NCI-H2227 treated with DMSO at 0.1 percent for 48 hours (cell line): ENCODE measurements at regions not wholly inside any gene's neighbourhood (a gene's known extent, or its start where the extent isn't known, plus 50 kb on each side); places are given as distances from the start of the nearest gene placed in this dataset.

Source experiments
- DNase-seq: peaks from one replicate; lab custom pipeline; 2025; lab: John Stamatoyannopoulos, UW

DNA sequence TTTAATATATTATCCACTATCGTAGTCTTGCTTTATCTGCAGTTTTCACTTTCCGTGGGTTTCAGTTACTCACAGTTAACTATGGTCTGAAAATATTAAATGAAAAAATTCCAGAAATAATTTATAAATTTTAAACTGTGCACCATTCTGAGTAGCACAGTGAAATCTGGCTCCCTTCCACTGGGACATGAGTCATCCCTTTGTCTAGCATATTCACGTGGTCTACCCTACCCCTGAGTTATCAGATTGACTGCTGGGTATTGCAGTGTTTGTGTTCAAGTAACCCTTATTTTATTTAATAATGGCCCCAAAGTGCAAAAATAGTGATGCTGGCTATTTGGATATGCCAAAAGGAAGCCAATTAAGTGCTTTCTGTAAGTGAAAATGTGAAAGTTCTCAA, 539.5 kb upstream of the AGTR1 start:
- no peak for DNase-seq

DNA sequence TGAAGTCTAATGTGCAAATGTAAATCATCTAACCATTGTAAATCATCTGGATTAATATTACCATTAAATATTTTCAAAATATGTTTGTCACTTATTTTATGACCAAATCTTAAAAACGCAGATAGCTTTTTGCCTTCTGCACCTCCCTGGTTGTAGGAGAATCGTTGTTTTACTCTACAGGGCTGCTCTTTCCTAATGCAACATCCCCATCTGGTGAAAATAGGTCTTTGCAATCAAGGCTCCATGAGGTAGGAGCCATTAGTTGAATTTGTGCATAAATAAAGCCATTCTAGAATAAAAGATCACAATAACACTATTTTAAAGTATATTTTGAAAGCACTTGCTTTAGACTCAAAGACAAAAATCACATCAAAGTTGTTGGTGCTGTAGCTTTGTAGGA, 535.6 kb upstream of the AGTR1 start:
- no peak for DNase-seq

DNA sequence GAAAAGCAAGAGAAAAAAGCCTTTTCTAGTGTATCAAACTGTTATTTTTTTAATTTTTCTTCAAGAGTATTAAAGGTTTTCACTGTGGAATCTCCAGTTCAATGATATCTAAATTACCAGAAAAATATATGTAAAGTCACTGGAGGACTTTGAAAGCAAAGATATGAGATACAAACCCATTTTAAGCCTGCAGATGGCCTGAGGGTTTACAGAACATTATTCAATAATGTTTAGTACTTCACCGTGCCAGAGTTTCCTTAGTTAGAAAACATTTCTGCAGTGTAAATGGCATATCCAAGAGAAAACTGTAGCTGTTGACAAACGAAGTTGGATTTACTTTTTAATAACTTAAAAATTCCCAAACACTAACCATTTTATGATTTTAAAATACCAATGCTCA, 529.4 kb upstream of the AGTR1 start:
- DNase-seq, result no peak

DNA sequence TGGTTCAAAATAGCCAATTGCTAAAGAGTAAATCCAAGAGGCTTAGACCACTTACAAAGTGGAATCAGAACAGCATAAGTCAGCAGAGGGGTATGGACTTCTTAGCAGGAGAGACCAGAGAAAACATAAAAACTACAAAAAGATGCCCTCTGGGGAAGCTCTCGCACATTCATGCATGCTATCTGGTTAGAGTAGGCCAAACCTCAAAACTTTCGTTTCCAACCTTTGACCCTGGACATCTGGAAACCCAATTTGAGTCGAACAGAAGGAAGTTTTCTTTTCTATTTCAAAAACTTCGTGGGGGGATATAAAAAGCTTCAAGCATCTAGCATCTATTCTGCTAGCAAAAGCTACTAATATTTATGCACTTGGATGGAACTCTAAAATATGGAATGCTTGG, 523.9 kb upstream of the AGTR1 start:
- DNase-seq, result no peak

DNA sequence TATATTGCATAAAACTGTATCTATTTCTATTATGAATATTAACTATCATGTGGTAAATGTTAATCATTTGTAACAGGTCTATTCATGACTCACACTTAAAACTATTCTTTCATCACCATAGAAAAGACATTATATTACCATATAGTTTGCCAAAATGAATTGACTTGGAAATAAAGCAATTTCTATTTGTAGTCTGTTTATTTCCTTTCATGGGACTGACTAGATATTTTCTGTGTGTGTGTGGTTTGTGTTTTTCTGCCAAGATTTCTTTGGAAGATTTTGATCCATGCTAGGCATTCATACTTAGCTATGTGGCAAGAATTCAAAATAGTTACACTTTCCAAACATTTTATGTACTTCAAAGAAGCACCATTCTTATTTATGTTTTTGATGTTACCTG, 522.5 kb upstream of the AGTR1 start:
- DNase-seq, result no peak

DNA sequence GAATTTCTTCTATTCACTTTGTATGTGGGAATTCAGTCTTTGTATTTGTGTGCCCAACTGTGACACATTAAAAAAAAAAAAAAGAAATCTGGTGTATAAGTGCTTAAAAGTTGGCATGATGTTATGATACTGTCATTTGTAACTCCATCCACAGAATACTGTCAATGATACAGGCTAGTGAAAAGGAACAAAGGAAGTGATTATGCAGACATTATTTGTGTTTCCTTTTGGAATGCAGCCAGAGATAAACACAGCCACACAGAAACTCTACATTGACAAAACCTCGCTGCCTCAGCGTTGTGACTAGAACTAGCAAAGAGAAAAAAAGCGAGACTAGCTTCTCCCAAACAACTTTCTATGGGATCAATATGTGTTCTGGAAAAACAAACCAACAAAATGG, 519.2 kb upstream of the AGTR1 start:
- DNase-seq, result no peak

DNA sequence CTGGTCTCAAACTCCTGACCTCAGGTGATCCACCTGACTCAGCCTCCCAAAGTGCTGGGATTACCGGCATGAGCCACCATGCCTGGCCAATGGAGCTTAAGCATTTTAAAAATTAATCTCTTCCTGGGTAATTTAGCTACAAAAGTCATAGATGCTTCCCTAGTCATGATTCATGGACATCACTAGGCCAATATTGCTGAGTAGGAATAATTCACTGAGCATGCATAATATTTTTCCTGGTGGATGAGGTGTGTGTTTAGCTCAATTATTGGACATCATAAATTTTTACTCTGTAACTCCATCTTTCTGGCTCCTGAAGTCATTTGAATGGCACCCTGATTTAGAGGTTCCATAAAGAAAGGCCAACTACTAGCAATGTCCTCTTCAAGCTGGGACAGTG, 512.9 kb upstream of the AGTR1 start:
- DNase-seq, result no peak

DNA sequence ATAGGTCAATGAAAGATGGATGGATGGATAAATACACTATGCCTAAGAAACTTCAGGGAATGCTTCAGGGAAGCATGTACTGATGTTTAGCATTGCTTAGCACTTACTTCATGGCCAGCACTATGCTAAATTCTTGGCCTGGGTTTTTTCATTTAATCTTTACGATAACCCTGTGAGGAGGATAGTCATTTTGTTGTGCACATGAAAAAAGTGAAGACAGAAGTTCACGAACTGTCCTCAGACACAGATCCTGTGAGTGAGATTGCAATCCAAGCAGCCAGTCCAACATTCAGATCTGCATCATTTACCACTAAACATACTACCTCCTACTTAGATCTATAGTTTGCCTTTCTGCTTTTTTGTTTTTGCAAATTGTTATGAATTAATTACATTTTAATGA, 510.8 kb upstream of the AGTR1 start:
- DNase-seq, result no peak

DNA sequence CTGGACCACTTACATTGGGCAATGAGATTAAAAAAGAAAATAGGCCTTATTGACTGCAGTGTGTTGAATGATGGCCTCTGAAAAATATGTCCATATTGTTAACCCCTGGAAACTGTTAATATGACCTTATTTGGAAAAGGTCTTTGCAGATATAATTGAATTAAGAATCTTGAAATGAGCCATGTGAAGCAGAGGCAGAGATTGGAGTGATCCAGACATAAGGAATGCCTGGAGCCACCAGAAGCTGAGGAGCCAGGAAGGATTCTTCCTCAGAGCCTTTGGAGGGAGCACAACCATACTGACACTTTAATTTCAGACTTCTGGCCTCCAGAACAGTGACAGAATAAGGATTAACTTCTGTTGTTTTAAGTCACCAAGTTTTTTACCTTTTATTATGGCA, 510.4 kb upstream of the AGTR1 start:
- DNase-seq, result no peak

DNA sequence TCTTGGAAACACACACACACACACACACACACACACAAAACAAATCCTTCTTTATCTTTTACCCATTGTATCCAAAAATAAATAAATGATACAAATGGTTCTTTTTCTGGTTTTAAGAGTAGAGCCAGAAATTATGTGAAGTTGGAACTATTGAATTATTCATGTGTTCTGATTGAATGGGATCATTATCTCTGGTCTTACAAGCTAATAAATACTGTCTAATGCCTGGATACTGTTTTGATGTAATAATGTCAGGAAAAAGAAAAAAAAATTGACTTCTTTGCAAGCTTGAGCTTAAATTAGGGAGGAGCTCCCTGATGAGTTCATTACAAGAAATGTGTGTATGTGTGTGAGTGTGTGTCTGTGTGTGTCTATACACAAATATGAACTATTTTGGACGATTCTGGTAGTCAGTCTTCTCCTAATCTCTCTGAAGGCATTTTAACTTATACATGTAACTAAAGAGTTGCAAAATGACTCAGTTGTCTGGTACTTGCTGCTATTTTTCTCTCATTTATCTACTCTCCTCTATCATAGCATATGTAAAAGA, 507.2 kb upstream of the AGTR1 start:
- no peak for DNase-seq

DNA sequence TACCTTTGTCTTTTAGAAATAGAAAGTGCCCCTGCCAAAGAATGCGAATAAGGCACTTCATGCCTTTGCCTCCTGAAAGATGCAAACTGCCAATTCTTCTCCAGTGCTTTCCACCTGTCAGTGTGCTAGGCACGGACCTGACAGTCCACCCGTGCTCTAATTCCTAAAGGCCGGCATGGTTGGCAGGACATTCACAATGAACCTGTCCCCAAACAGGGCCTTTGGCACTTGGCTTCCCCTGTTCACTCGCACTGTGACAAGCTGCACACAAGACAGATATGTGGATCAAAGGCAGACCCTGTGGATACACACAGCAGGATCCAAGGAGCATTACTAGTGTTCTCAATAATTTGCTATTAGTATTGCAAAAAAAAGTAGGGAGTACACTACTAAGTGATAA, 505.7 kb upstream of the AGTR1 start:
- DNase-seq, result no peak

DNA sequence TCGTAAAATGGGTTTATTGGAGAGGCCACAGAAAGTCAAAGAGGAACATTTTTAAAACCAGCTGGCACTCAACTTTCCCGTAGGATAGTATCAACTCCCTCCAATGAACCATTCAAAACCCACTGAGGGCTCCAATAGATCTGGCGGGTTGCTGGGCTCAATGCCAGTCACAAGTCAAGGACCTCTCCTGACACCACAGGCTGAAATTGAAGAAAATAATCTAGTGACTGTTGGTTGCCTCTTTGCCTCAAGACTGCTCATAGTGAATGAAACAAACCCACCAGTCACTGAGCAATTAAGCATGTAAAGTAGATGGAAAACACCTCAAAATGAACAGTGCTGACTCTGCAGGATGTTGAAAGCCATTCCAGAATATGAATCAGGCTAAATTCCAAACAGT, 500.6 kb upstream of the AGTR1 start:
- no peak for DNase-seq

DNA sequence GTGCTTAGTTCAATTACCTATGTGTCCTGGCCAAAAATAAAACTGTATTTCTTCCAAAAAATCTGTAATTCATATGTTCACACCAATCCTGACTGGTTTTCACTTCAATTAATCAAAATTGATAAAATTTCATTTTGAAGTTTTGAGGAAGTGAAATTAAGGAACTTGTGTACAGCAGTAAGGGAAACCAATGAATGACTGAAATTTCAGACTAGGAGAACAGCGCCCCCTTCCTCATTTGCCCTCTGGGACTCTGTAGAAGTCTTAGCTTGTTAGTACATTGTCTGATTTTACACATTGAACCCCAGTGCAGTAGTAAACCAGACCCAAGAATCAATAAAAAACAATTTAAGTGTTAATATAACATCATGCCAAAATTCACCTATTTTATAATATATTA, 495.3 kb upstream of the AGTR1 start:
- no peak for DNase-seq

DNA sequence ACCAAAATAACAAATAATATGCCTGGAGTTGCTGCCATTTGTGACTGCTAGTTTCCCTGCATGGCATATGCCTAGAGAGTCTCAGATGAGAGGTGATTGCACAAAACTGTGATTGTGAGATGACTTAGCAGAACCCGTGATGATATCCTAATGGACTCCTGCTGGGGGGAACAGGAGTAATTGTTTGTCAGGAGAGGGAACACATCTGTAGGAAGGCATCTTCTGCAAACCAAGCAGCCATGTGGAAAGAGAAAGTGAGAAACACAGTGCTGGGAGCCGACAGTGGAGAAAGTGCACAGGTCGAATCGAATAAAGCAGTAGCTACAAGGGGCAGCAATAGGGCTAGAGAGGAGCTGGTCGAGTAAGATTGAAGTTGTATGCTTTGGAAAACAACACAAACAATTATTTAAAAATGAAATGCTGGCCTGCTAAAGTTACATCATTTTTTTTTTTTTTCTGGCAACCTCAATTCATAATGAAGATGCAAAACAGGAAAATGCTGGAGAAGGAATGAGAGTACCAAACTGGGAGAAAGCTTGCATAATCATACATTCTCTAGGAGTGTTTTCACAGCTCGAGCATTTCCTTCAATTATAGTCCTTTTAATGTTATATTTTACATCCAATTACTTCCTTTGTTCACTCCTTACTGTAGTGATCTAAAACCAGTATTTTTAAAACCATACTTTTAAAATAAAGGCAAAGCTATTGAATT, 494.2 kb upstream of the AGTR1 start:
- DNase-seq, result no peak

DNA sequence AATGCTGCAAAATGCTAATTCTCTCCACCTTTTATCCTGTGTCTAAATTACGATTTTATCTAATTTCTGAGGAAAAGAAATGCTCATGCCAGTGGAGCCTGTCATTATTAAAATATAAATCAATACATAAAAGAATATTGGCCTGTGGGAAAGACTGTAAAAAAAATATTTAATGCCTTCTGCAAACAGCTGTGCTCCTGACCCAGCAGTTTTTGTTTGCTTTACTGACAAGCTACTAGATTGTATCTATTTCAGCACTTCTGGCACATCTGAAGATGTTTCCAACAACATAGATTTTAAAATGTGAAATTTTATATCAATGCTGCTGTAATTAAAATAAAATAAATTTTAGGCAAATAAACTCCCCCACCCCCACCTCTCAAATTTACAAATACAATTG, 493.6 kb upstream of the AGTR1 start:
- DNase-seq, result no peak

DNA sequence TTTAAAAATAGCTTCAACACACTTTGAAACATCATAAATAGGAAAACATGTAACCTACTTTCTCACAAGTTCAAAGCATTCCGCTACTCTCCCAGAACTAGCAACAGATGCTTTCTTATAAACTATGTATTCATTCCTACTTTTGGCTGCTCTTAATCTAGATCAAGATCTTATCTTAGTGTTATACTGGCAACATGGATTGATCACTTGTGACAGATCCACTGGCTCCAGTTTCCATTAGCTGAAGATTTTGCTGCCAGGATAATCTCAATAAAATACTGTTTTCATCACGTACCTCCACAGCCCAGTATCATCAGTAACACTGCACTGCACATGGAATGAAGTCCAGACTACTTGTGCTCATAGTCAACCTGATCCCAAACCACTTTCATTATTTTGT, 491.7 kb upstream of the AGTR1 start:
- no peak for DNase-seq

DNA sequence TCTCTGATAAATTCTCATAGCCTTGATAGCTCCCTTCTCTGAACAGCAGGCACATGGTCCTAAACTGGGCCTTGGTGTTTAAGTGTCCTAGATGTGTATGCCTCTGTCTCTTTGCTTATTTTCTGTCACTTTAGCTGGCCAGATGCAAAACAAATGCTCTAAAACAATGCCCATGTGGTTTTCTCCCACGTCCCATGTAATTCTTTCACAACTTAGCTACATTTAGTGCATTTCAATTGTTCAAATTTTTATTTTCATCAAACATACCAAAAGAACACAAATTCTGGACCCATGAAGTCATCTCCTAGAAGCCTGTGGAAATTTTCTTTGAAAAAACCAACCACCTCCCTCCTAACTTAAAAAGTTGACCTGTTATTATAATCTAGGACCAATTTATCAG, 491.3 kb upstream of the AGTR1 start:
- no peak for DNase-seq

DNA sequence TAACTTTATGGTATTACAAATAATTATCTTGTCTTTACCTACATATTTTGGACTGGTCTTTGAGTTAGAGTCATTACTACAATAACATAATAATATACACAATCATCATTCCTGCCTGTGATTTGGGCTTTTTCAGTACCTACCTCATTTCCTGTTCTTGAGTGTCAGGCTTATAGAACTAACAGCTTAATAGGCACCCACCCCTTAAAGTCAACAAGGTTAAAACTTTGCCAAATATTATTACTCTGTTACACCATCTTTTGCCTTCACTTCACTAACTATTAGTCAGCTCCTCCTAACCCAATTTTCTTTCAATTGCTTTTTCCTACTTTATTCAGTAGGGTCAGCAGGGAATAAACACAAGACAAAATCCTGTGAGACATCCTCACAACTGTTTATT, 488.7 kb upstream of the AGTR1 start:
- no peak for DNase-seq

DNA sequence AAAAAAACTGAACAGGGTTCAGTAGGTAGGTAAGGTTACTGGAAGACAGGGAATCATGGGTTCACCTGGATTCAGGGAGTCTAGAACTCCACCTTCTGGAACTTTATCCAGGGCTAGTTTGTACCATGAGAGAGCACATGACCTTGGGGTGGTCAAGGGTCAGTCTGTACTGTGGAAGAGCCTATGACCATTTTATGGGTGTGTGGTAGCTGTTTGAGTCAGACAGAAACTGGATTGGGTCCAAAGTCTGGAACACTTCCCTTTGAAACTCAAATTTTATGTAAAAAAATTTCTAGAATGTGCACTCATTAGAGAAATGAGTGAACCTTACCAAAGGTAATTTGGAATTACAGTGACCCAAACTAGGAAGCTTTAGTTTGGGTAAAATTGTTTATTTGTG, 486.0 kb upstream of the AGTR1 start:
- DNase-seq, result no peak

DNA sequence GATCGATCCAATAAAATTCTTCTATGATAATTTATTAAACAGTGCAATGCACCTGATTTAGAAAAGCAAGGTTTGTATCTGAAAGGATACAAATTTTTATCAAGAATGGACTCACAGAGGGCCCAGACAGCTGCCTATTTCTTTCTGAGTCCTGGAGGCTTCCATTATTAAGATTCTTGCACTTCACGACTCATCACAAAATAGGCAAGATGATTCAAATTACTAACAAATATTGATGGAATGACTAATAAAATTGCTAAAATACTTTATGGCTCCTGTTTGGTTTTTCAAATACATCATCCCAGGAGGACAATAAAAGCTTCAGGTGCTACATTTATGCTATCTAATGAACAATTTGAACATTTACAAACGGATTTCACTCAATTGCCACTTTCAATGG, 483.0 kb upstream of the AGTR1 start:
- DNase-seq, result no peak

DNA sequence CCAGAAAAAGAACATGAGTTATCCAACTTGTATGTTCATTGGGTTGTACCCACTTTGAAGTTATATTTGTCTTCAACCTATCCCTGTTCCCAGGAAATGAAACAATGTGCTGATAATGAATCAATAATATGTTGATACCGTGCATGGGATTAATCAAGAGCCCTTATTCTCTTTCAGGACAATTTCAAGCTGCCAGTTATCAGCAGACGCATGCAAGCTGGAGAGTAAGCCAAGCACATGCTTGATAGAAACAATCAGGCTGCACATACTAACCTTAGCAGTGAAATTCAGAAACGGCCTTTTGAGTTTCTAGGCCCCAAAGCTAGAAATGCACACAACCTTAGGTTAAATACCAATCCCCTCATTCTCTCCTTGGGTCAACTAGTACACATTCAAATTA, 480.4 kb upstream of the AGTR1 start:
- no peak for DNase-seq

DNA sequence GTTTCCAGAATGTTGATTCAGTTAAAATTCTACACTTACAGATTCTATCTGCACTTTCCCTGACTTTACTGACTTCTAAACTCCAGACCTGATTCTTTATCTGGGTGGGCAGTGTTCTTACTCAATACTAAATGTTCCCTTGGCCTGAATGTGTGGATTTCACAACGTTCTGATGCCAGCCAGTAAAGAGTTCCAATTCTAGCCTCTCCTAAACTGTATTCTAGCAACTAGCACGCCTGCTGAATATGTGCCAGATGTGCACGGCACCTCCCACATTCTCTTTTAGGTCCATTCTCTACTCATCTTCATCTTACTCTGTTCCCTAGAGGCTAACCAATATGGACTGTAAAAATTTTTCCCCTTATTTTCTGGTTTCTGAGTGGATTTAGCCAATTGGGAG, 479.5 kb upstream of the AGTR1 start:
- DNase-seq, result no peak

DNA sequence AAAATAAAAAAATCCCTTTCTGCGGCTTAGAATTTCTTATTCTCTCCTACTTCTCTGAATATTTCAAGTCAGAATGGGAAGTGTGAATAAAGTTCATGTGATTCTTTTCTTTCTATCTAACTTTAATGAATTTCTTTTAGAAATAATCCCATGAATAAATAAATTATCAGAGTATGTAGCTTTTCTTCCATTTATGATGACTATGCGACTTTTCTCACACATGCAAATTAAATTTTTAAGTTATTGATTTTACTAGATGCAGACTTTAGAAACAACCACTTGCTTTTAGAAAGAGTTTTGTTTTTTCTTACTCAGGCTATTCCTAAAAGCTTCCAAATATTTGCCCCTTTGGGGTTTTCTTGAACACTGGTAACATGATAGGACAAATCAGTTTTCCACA, 477.7 kb upstream of the AGTR1 start:
- DNase-seq, result no peak

DNA sequence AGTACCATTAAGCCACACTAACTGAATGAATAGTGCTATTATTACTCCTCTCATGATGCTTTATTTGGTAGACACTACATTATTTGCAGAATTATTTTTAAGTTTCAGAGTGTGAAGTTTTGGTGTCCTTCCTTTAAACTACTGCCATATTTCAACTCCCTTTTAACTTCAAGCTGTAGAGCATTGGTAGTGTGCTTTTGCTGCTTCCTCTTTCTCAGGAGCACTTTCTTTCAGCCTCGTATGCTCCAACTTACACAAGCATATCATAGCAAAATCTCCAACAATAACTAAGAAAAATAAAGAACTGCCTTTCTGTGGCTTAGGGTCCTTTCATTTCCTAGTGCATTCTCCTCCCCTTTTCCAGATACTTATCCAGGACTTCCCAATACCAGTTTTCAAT, 476.4 kb upstream of the AGTR1 start:
- no peak for DNase-seq

DNA sequence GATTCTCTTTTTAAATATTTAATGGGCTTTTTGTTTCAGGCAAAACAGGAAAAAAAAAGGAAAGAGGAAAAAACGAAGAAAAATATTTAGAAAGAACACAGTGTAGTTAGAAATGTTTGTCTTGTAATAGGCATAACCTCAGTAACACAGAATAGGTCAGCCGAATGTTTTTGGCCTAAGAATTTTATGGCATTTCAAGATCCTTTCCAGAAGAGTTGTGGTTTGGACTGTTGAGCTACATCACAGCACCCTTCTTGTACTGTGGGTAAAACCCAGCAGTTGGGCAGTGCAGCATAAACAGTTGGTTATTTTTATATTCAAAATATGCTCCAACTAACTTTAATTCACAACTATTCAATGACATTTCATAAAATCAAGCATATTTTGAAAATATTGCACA, 474.4 kb upstream of the AGTR1 start:
- no peak for DNase-seq
